ENCODE measurements at regions not wholly inside any gene's neighbourhood (a gene's known extent, or its start where the extent isn't known, plus 50 kb on each side); places are given as distances from the start of the nearest gene placed in this dataset.
A peak's percentile ranks its signal among the peaks of the same experiment; 100 is the strongest.

- DNase-seq, result no peak
Measured at GRCh38 chr13:108439556-108439955, 170.0 kb downstream of the TNFSF13B start.

GRCh38 chr13:108444448-108444847, 174.9 kb downstream of the TNFSF13B start:
- DNase-seq, result no peak

- no peak for DNase-seq
Measured at GRCh38 chr13:108448891-108449290, 179.4 kb downstream of the TNFSF13B start.

- no peak for DNase-seq
Measured at GRCh38 chr13:108451121-108451520, 178.3 kb upstream of the MYO16 start.

GRCh38 chr13:108455320-108455719, 174.1 kb upstream of the MYO16 start:
- no peak for DNase-seq

GRCh38 chr13:108460043-108460442, 169.4 kb upstream of the MYO16 start:
- DNase-seq, result no peak

GRCh38 chr13:108460746-108461145, 168.7 kb upstream of the MYO16 start:
- DNase-seq, result no peak

- DNase-seq, result peak; percentile 91
Measured at GRCh38 chr13:108463340-108463739, 166.1 kb upstream of the MYO16 start.

GRCh38 chr13:108470921-108471320, 158.5 kb upstream of the MYO16 start:
- DNase-seq, result no peak

GRCh38 chr13:108475181-108475580, 154.2 kb upstream of the MYO16 start:
- no peak for DNase-seq

- DNase-seq, result no peak
Measured at GRCh38 chr13:108477376-108477775, 152.0 kb upstream of the MYO16 start.

GRCh38 chr13:108478179-108478578, 151.2 kb upstream of the MYO16 start:
- DNase-seq, result no peak

- no peak for DNase-seq
Measured at GRCh38 chr13:108483981-108484380, 145.4 kb upstream of the MYO16 start.

GRCh38 chr13:108486096-108486495, 143.3 kb upstream of the MYO16 start:
- no peak for DNase-seq

- no peak for DNase-seq
Measured at GRCh38 chr13:108494991-108495645, 134.3 kb upstream of the MYO16 start.

- DNase-seq, result no peak
Measured at GRCh38 chr13:108495646-108496361, 133.6 kb upstream of the MYO16 start.

- DNase-seq, result no peak
Measured at GRCh38 chr13:108496362-108497210, 132.8 kb upstream of the MYO16 start.

GRCh38 chr13:108500711-108501110, 128.7 kb upstream of the MYO16 start:
- DNase-seq, result no peak

- DNase-seq, result peak; percentile 38
Measured at GRCh38 chr13:108508263-108508662, 121.1 kb upstream of the MYO16 start.

GRCh38 chr13:108525827-108526226, 103.6 kb upstream of the MYO16 start:
- no peak for DNase-seq

GRCh38 chr13:108526286-108526685, 103.1 kb upstream of the MYO16 start:
- DNase-seq, result no peak

- DNase-seq, result no peak
Measured at GRCh38 chr13:108527844-108528243, 101.6 kb upstream of the MYO16 start.

- DNase-seq, result no peak
Measured at GRCh38 chr13:108528303-108528702, 101.1 kb upstream of the MYO16 start.
